ENCODE measurements at regions not wholly inside any gene's neighbourhood (a gene's known extent, or its start where the extent isn't known, plus 50 kb on each side); places are given as distances from the start of the nearest gene placed in this dataset.
"Not testable (repeated sequence)": the region's sequence is repeated elsewhere in the genome, so short reads cannot be mapped to it uniquely, and the experiment has no call there.

DNA sequence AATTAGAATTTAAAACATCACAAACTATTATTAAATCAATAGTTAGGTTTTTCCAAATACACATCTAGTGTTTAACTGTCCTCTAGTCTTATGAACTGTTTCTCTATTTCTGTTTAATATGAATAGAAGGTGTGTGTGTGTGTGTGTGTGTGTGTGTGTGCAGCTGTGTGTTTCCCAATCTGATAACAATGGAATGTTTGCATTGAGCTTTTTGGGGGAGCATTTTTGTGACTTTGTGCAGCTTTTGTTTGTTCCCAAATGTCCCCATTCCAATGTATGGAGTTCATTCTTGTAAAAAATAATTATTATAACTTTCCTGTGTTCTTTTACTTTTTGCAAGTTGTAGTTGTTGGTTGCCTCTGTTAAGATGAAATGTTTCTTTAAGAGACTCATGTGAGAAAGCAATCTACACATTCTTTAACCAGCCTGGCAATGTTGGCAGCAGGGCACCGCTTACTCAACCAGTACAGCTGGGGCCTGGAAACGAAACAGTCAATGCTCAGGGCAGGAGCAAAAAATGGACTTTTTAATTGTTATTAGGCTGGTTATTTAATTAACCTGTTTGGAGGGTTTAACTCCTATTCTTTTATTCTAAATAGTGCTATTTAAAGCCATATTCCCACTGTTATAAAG lies 354.3 kb downstream of the SRGAP2C start:
- peak overlapping the region; percentile 21 for H3K4me3 ChIP-seq (ENCODE audit: insufficient read length, low read depth)
- no peaks in the 10 kb centered on the region for H3K27me3 ChIP-seq (ENCODE audit: insufficient read depth, insufficient read length)
- H3K36me3 ChIP-seq (ENCODE audit: insufficient read depth, insufficient read length, low read length): no peaks in the 10 kb centered on the region
- no peak for TF ChIP-seq ZNF274 (IDR thresholded peaks at IDR 0.05; ENCODE audit: low read depth, low read length)
- no peak overlapping the region for H3K9ac ChIP-seq (ENCODE audit: insufficient read length, low read depth)
- no peaks in the 10 kb centered on the region for H3K4me1 ChIP-seq (ENCODE audit: insufficient read depth, insufficient read length)
- peaks cover 10% of the 10 kb centered on the region; the same call in 1 of the 2 replicates for H3K9me3 ChIP-seq (ENCODE audit: insufficient read depth, low read length)
- no peak for DNase-seq (ENCODE audit: low read depth, low spot score)

DNA sequence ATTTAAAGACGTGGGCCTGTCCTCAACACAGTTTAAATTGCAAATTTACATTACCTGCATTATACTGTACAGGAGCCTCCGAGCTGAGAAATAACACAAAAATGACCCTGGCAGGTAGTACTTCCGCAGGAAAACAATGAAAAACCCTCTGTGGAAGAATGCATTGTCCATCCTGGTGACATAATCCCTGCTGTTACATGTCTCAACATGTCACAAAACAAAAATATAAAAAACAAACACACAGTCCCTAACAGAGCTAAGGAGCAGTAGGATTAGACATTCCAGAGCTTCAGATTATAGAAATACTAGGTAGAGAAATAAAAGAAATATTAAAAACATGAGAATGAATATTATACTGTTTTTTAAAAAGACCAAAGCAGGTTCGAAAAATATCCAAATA lies 359.2 kb downstream of the SRGAP2C start:
- not testable (repeated sequence) for DNase-seq (ENCODE audit: low read depth, low spot score); H3K4me1 ChIP-seq (ENCODE audit: insufficient read depth, insufficient read length); H3K9me3 ChIP-seq (ENCODE audit: insufficient read depth, low read length); H3K9ac ChIP-seq (ENCODE audit: insufficient read length, low read depth); H3K27me3 ChIP-seq (ENCODE audit: insufficient read depth, insufficient read length); H3K36me3 ChIP-seq (ENCODE audit: insufficient read depth, insufficient read length, low read length); H3K4me3 ChIP-seq (ENCODE audit: insufficient read length, low read depth)

DNA sequence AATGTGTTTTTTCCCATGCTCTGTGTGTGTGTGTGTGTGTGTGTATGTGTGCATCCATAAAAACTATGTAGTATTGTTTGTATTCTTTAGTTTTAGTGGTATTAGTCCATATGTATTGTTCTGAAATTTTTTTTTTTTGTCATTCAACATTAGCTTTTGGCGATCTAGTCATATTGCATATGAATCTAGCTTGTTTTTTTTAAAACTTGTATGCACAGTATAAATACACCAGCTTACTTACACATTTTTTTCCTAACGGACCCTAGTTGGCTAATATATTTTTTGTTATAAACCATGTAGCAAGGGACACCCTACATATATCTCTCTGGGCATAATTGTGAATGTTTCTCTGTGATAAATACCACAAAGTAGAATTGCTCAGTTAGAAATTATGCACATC lies 359.7 kb downstream of the SRGAP2C start:
- no peaks in the 10 kb centered on the region for H3K4me1 ChIP-seq (ENCODE audit: insufficient read depth, insufficient read length)
- no peaks in the 10 kb centered on the region for H3K36me3 ChIP-seq (ENCODE audit: insufficient read depth, insufficient read length, low read length)
- no peak for DNase-seq (ENCODE audit: low read depth, low spot score)
- H3K27me3 ChIP-seq (ENCODE audit: insufficient read depth, insufficient read length): no peaks in the 10 kb centered on the region
- no peak overlapping the region for H3K4me3 ChIP-seq (ENCODE audit: insufficient read length, low read depth)
- no peak overlapping the region for H3K9ac ChIP-seq (ENCODE audit: insufficient read length, low read depth)
- TF ChIP-seq SUZ12 (IDR thresholded peaks at IDR 0.05; ENCODE audit: extremely low read depth, insufficient read depth, insufficient read length) (no peak), YY1 (IDR thresholded peaks at IDR 0.05; ENCODE audit: insufficient read depth, insufficient read length) (no peak), ZNF274 (IDR thresholded peaks at IDR 0.05; ENCODE audit: low read depth, low read length) (no peak)
- 0 out of 2 replicates have a peak, but pooled peaks cover 2% of the 10 kb centered on the region for H3K9me3 ChIP-seq (ENCODE audit: insufficient read depth, low read length)

DNA sequence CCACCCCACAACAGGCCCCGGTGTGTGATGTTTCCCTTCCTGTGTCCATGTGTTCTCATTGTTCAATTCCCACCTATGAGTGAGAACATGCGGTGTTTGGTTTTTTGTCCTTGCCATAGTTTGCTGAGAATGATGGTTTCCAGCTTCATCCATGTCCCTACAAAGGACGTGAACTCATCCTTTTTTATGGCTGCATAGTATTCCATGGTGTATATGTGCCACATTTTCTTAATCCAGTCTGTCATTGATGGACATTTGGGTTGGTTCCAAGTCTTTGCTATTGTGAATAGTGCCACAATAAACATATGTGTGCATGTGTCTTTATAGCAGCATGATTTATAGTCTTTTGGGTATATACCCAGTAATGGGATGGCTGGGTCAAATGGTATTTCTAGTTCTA lies 361.1 kb downstream of the SRGAP2C start:
- H3K4me3 ChIP-seq (ENCODE audit: insufficient read length, low read depth); H3K27me3 ChIP-seq (ENCODE audit: insufficient read depth, insufficient read length); DNase-seq (ENCODE audit: low read depth, low spot score); H3K4me1 ChIP-seq (ENCODE audit: insufficient read depth, insufficient read length); H3K9ac ChIP-seq (ENCODE audit: insufficient read length, low read depth); H3K9me3 ChIP-seq (ENCODE audit: insufficient read depth, low read length); H3K36me3 ChIP-seq (ENCODE audit: insufficient read depth, insufficient read length, low read length): not testable (repeated sequence)

DNA sequence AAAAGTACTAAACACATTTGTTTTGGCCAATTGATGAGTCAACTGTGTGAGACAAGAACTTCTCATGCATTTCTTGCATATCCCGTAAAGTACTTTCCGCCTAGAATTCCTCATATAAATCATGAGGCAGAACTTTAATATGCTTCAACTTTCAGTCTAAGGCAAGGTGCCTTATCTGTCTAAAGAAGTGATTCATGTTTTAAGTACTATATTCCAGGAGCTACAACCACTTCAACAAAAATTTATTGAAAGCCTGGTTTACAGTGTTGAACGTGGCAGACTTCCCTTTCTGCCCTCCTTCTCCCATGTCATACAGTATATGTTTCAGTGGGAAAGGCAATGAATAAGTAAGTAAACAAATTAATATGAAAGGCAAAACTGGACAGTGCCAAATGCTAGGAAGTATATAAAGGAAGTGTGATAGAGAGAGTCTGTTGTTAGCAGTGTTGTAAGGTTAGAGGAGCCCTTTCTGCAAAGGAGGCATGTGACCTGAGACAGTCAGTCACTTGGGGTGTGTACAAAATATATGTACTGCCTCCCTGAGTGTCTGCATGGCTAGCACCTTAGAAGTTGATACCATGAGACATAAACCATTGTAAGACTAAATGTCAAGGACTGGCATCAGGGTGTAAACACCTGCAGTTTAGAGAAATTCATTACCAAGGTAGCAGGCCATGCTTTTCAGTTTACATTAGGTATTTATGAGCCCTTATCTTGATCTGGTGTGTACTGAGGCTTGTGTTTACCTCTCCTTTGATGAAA lies 362.2 kb downstream of the SRGAP2C start:
- H3K4me1 ChIP-seq (ENCODE audit: insufficient read depth, insufficient read length): no peaks in the 10 kb centered on the region
- TF ChIP-seq YY1 (IDR thresholded peaks at IDR 0.05; ENCODE audit: insufficient read depth, insufficient read length): no peak
- no peak for TF ChIP-seq SUZ12 (IDR thresholded peaks at IDR 0.05; ENCODE audit: extremely low read depth, insufficient read depth, insufficient read length)
- no peak for TF ChIP-seq ZNF274 (IDR thresholded peaks at IDR 0.05; ENCODE audit: low read depth, low read length)

DNA sequence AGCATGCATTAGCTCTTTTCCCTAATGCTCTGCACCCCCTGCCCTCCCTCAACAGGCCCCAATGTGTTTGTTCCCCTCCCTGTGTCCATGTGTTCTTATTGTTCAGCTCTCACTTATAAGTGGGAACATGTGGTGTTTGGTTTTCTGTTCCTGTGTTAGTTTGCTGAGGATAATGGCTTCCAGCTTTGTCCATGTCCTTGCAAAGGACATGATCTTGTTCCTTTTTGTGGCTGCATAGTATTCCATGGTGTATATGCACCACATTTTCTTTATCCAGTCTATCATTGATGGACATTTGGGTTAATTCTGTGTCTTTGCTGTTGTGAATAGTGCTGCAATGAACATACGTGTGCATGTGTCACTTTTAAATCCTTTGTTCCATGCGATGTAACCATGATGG lies 363.0 kb downstream of the SRGAP2C start:
- not testable (repeated sequence) for H3K4me1 ChIP-seq (ENCODE audit: insufficient read depth, insufficient read length); H3K9ac ChIP-seq (ENCODE audit: insufficient read length, low read depth); H3K9me3 ChIP-seq (ENCODE audit: insufficient read depth, low read length); H3K4me3 ChIP-seq (ENCODE audit: insufficient read length, low read depth); H3K36me3 ChIP-seq (ENCODE audit: insufficient read depth, insufficient read length, low read length); DNase-seq (ENCODE audit: low read depth, low spot score); H3K27me3 ChIP-seq (ENCODE audit: insufficient read depth, insufficient read length)

More for the DNA sequence above, 362.2 kb downstream of the SRGAP2C start:
- H3K9me3 ChIP-seq (ENCODE audit: insufficient read depth, low read length): no peaks in the 10 kb centered on the region
- H3K27me3 ChIP-seq (ENCODE audit: insufficient read depth, insufficient read length): no peaks in the 10 kb centered on the region
- no peak for DNase-seq (ENCODE audit: low read depth, low spot score)
- no peak overlapping the region for H3K9ac ChIP-seq (ENCODE audit: insufficient read length, low read depth)
- no peak overlapping the region for H3K4me3 ChIP-seq (ENCODE audit: insufficient read length, low read depth)
- no peaks in the 10 kb centered on the region for H3K36me3 ChIP-seq (ENCODE audit: insufficient read depth, insufficient read length, low read length)

DNA sequence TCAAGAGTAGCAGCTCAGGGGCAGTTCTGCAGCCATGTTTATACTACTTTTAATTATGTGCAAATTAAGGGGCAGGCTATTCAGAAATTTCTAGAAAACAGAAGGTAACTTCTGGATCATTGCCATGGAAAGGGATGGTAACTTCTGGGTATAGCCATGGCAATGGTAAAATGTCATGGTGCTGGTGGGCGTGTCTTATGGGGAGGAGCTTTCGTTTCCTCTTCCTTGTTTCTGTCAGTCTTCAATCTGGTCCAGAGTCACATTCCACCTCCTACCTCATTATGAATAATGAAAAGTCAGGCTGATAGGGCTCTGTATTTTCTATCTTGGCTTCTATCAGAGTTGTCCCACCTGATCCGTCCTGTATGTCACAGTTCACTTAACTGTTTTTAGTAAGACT lies 366.0 kb downstream of the SRGAP2C start:
- DNase-seq (ENCODE audit: low read depth, low spot score); H3K9me3 ChIP-seq (ENCODE audit: insufficient read depth, low read length); H3K27me3 ChIP-seq (ENCODE audit: insufficient read depth, insufficient read length); H3K9ac ChIP-seq (ENCODE audit: insufficient read length, low read depth); H3K36me3 ChIP-seq (ENCODE audit: insufficient read depth, insufficient read length, low read length); H3K4me3 ChIP-seq (ENCODE audit: insufficient read length, low read depth); H3K4me1 ChIP-seq (ENCODE audit: insufficient read depth, insufficient read length): not testable (repeated sequence)

DNA sequence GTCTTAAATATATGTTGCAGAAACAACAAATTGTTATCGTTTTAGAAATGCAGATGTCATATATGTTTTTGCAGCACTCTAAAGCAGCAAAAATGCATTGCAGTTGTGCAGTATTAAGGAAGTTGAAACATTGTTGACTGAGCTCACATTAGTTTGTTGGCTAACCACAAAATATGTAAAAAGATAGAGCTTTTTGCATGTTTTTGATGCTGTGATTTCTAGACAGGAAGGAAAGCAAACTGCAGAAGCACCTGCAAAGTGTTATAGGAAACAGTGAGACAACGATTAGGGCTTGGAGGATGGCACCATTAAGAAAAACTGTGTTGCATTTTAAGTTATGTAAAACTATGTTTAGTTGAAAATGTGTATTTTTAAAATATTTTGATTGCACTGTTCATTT lies 366.7 kb downstream of the SRGAP2C start:
- H3K4me1 ChIP-seq (ENCODE audit: insufficient read depth, insufficient read length); DNase-seq (ENCODE audit: low read depth, low spot score); H3K9me3 ChIP-seq (ENCODE audit: insufficient read depth, low read length); H3K4me3 ChIP-seq (ENCODE audit: insufficient read length, low read depth); H3K36me3 ChIP-seq (ENCODE audit: insufficient read depth, insufficient read length, low read length); H3K9ac ChIP-seq (ENCODE audit: insufficient read length, low read depth); H3K27me3 ChIP-seq (ENCODE audit: insufficient read depth, insufficient read length): not testable (repeated sequence)

DNA sequence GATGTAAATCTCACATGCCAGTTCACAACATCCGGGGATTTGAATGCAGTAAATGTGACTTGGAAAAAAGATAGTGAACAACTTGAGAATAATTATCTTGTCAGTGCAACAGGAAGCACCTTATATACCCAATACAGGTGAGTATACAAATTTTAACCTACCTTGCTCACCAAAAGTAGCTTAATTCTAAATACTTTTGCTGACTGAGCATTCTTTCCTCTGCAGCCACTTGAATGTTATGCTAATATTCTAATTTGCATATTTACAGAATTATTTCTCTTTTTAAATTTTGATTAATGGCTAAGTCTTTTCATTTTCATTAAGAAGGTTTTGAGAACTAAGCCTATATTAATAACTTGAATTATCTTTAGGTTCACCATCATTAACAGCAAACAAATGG lies 371.8 kb downstream of the SRGAP2C start:
- H3K36me3 ChIP-seq (ENCODE audit: insufficient read depth, insufficient read length, low read length); DNase-seq (ENCODE audit: low read depth, low spot score); H3K9ac ChIP-seq (ENCODE audit: insufficient read length, low read depth); H3K4me1 ChIP-seq (ENCODE audit: insufficient read depth, insufficient read length); H3K4me3 ChIP-seq (ENCODE audit: insufficient read length, low read depth); H3K9me3 ChIP-seq (ENCODE audit: insufficient read depth, low read length); H3K27me3 ChIP-seq (ENCODE audit: insufficient read depth, insufficient read length): not testable (repeated sequence)

DNA sequence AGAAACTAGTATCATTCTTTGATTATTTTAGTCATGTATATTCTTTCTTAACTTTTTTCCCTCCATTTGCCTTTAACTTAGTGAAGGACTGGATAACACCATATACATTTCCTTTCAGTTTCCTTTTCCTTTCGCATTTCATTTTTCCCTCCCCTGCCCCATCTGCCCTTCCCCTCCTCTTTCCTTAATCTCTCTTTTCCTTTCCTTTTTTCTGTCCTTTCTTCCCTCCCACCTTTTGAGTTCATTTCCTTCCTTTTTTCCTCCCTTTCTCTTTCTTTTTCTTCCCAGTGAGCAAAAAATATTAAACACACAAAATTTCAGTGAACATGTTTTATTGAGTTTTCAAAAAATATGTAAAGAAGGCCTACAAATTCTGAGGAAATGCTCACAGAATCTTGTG lies 373.3 kb downstream of the SRGAP2C start:
- H3K4me3 ChIP-seq (ENCODE audit: insufficient read length, low read depth); H3K9ac ChIP-seq (ENCODE audit: insufficient read length, low read depth); H3K36me3 ChIP-seq (ENCODE audit: insufficient read depth, insufficient read length, low read length); H3K27me3 ChIP-seq (ENCODE audit: insufficient read depth, insufficient read length); H3K4me1 ChIP-seq (ENCODE audit: insufficient read depth, insufficient read length); H3K9me3 ChIP-seq (ENCODE audit: insufficient read depth, low read length); DNase-seq (ENCODE audit: low read depth, low spot score): not testable (repeated sequence)
